Body of pancreas (tissue), 4 donors: ENCODE measurements at regions not wholly inside any gene's neighbourhood (a gene's known extent, or its start where the extent isn't known, plus 50 kb on each side); places are given as distances from the start of the nearest gene placed in this dataset.

Experiments used
- ATAC-seq: fragments of 150-250 bp; one replicate; pipeline ENCODE4 v1.9.1; 2016
- DNase-seq, 4 donors: peaks; one replicate each; pipeline ENCODE4 v3.0.0-alpha.2; 2019
- H3K27ac ChIP-seq, 4 donors: fragments of 200-600 bp; sonication (generic); 1 replicate in 3 of 4; 2 replicates in 1 of 4; pipeline versions ENCODE4 v1.5.1 to v1.6.1; 2016 to 2019; ENCODE audit warnings: mild to moderate bottlenecking in 1 of 4, mixed read lengths in 1 of 4, moderate library complexity in 1 of 4
- H3K27me3 ChIP-seq, 2 donors: fragments of 200-600 bp; sonication (generic); one replicate each; pipeline ENCODE4 v1.6.0; 2016; ENCODE audit warnings: mild to moderate bottlenecking in 1 of 2
- H3K36me3 ChIP-seq, 2 donors: fragments of 200-600 bp; sonication (generic); replicated peaks in 1 of 2; 2 replicates each; pipeline ENCODE4 v1.5.1; 2016; ENCODE audit warnings: low read depth in 2 of 2; ENCODE audit not compliant: insufficient read depth in 1 of 2
- H3K4me1 ChIP-seq: fragments of 200-600 bp; sonication (generic); one replicate; pipeline ENCODE4 v1.6.0; 2016
- H3K4me3 ChIP-seq, 2 donors: fragments of 200-600 bp; sonication (generic); 1 replicate in 1 of 2; 2 replicates in 1 of 2; pipeline ENCODE4 v1.5.1; 2016 to 2019
- H3K9me3 ChIP-seq, 3 donors: fragments of 200-600 bp; sonication (generic); 1 replicate in 2 of 3; 2 replicates in 1 of 3; pipeline ENCODE4 v1.5.1; 2016
- POLR2A ChIP-seq, 3 donors: fragments of 450-650 bp; IDR thresholded peaks; one replicate each; pipeline ENCODE4 v1.6.1; 2016; ENCODE audit warnings: antibody characterized with exemption in 3 of 3, mild to moderate bottlenecking in 2 of 3
- WGBS, 2 donors: methylation state at CpG; one replicate each; pipeline ENCODE4 v1.1.5; 2017; 5-methylcytosine and 5-hydroxymethylcytosine counted together
- intact Hi-C: fragments of 100-400 bp; cut with DNase I; formaldehyde crosslinking; loops from one replicate; pipeline ENCODE4 v1.15.1; 2023
- TF ChIP-seq, protein P1 (sequence below), 7 experiments: fragments of 450-650 bp in 4 of 7; fragments of 200-600 bp in 3 of 7; sonication (generic) in 3 of 7; IDR thresholded peaks; one replicate each; pipeline ENCODE4 v1.5.1; 2016 to 2019; ENCODE audit warnings: antibody characterized with exemption in 7 of 7

DNA sequence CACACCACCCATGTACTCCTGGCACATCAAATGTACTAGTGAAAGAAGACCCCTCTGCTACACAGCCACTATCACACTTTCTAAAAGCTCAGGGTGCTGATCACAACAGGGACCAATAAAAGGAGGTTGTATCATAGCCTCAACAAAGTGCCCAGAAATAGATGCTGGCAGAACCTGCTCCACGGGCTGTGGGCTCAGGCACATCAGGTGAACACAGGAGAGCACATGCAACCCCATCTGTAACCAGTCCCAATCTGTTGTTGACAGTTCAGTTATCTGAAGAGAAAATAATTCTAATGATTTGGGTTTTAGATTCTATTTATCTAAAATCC lies 282.6 kb upstream of the HSFY2 start:
- intact Hi-C loops, result no loop called here
- WGBS, 2 donors, result 77 to 100% methylated on average over 1 of the region's 1 CpG
- Histone ChIP-seq H3K36me3 (no peaks in the 10 kb centered on the region), H3K27me3 (no peaks in the 10 kb centered on the region), H3K4me3 (no peak overlapping the region), H3K27ac (no peak overlapping the region), H3K9me3 (no peaks in the 10 kb centered on the region), H3K4me1 (peaks cover 3% of the 10 kb centered on the region)
- DNase-seq (no peak), ATAC-seq (no peak)
- no peak for TF ChIP-seq POLR2A (IDR thresholded peaks at IDR 0.05)
- TF ChIP-seq, protein P1, sequence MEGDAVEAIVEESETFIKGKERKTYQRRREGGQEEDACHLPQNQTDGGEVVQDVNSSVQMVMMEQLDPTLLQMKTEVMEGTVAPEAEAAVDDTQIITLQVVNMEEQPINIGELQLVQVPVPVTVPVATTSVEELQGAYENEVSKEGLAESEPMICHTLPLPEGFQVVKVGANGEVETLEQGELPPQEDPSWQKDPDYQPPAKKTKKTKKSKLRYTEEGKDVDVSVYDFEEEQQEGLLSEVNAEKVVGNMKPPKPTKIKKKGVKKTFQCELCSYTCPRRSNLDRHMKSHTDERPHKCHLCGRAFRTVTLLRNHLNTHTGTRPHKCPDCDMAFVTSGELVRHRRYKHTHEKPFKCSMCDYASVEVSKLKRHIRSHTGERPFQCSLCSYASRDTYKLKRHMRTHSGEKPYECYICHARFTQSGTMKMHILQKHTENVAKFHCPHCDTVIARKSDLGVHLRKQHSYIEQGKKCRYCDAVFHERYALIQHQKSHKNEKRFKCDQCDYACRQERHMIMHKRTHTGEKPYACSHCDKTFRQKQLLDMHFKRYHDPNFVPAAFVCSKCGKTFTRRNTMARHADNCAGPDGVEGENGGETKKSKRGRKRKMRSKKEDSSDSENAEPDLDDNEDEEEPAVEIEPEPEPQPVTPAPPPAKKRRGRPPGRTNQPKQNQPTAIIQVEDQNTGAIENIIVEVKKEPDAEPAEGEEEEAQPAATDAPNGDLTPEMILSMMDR (IDR thresholded peaks at IDR 0.05), result no peak

DNA sequence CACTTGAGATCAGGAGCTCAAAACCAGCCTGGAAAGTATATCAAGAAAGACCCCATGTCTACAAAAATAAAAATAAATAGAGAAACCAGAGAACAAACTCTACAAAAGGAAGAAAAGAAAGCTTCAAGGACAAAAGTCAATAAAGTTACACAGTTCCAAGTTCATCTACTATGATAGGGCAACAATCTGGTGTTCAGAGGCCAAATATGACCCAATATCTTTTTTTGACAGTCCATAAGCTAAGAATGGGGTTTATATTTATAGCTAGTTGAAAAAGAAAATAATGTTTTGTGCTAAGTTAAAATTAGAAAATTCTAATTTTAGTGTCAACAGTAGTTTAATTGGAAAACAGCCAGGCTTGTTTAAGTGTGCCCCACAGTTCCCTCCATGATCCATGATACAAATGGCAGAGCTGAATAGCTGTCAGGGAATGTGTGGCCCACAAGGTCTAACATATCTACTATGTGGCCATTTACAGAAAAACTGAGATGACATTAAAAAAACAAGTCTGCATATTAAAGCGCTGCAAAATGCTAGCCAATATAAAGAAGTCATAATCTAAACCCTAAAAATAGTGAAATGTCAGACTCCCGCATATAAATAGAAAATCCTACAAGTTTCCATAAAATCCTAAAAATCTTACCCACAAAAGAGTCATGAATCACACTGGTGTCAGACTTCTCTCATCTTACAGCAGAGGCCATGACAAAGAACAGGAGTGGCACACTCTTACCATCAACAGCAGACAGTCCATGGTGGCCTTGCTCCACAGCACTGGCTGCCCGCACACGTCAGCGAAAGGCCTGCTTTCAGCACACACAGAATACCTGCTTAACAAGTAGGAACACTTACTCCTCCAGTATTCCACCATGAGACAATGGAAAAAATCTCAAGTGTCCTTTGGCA lies 281.9 kb upstream of the HSFY2 start:
- Histone ChIP-seq H3K36me3 (no peaks in the 10 kb centered on the region), H3K9me3 (no peaks in the 10 kb centered on the region), H3K27me3 (no peaks in the 10 kb centered on the region), H3K4me3 (no peak overlapping the region), H3K27ac (no peak overlapping the region), H3K4me1 (peaks cover 3% of the 10 kb centered on the region)
- TF ChIP-seq POLR2A (IDR thresholded peaks at IDR 0.05), result no peak
- TF ChIP-seq, protein P1 (IDR thresholded peaks at IDR 0.05), result no peak
- no peak for ATAC-seq
- DNase-seq, result no peak
- WGBS, 2 donors, result 88 to 100% methylated on average over 2 to 5 of the region's 5 CpGs
- intact Hi-C loops, result no loop called here

DNA sequence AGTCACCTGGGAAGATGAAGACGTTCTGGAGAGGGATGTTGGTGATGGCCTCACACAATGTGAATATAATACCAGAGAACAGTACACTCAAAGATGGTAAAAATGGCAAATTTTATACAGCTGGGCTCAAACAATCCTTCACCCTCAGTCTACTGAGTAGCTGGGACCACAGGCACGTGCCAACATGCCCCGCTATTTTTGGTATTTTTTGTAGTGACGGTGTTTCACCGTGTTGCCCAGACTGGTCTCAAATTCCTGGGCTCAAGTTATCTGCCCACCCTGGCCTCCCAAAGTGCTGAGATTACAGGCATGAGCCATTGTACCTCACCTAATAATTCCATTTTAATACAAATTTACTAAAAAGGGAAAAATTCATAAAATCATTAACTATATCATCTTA lies 280.3 kb upstream of the HSFY2 start:
- no peaks in the 10 kb centered on the region for H3K9me3 ChIP-seq
- TF ChIP-seq POLR2A (IDR thresholded peaks at IDR 0.05), result no peak
- TF ChIP-seq, protein P1 (IDR thresholded peaks at IDR 0.05), result no peak
- no peak overlapping the region for H3K4me3 ChIP-seq
- peaks cover 3% of the 10 kb centered on the region for H3K4me1 ChIP-seq
- intact Hi-C loops, result no loop called here
- 72 to 81% methylated on average over 5 of the region's 5 CpGs for WGBS, 2 donors
- DNase-seq (no peak), ATAC-seq (no peak)
- no peaks in the 10 kb centered on the region for H3K36me3 ChIP-seq
- H3K27me3 ChIP-seq, result no peaks in the 10 kb centered on the region
- H3K27ac ChIP-seq, result no peak overlapping the region

DNA sequence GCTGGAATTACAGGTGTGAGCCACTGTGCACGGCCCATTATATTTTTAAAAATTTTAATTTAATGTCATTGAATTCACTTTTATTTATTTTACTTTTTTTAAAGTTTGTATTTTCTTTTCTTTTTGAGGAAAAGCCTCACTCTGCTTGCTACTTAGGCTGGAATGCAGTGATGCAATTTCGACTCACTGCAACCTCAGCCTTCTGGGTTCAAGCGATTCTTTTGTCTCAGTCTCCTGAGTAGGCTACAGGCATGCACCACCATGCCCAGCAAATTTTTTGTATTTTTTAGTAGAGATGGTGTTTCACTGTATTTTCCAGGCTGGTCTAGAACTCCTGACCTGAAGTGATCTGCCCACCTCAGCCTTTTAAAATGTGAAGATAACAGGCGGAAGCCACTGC lies 277.5 kb upstream of the HSFY2 start:
- ATAC-seq (no peak), DNase-seq (no peak)
- TF ChIP-seq, protein P1 (IDR thresholded peaks at IDR 0.05), result no peak
- no peak for TF ChIP-seq POLR2A (IDR thresholded peaks at IDR 0.05)
- no peaks in the 10 kb centered on the region for H3K36me3 ChIP-seq
- no peak overlapping the region for H3K27ac ChIP-seq
- peaks cover 3% of the 10 kb centered on the region for H3K4me1 ChIP-seq
- no peaks in the 10 kb centered on the region for H3K9me3 ChIP-seq
- no peak overlapping the region for H3K4me3 ChIP-seq
- H3K27me3 ChIP-seq, result no peaks in the 10 kb centered on the region
- intact Hi-C loops, result no loop called here
- 92 to 96% methylated on average over 4 of the region's 4 CpGs for WGBS, 2 donors

DNA sequence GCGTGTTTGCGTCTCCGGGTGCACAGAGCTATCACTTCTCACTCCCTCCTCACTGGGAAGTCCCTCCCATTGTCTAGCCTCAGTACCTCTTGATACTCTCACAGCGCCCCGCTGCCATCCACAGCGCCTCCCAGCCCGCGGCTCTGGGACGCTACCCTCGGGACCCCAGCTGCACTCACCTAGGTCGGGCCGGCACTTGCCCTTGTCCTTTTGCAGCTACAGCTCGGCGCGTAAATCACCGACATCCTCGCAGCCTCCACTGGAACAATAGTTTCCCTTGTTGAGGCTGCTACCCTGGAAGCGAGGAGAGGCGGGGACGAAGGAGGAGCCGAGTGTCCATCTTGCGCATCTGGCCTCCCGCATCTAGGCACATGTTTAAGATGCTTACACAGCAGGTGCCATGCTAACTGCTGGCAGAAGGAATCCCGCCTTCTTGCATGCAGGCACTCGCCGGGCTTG lies 269.5 kb upstream of the HSFY2 start:
- Histone ChIP-seq H3K4me3 (no peak overlapping the region), H3K27me3 (no peaks in the 10 kb centered on the region), H3K9me3 (no peaks in the 10 kb centered on the region), H3K27ac (no peak overlapping the region), H3K4me1 (no peaks in the 10 kb centered on the region), H3K36me3 (no peaks in the 10 kb centered on the region)
- TF ChIP-seq POLR2A (IDR thresholded peaks at IDR 0.05), result no peak
- TF ChIP-seq, protein P1 (IDR thresholded peaks at IDR 0.05), result no peak
- ATAC-seq (no peak), DNase-seq (no peak)
- intact Hi-C loops, result no loop called here
- 89 to 97% methylated on average over 14 to 15 of the region's 26 CpGs for WGBS, 2 donors
